BLaER1 (cell line): ENCODE measurements at regions not wholly inside any gene's neighbourhood (a gene's known extent, or its start where the extent isn't known, plus 50 kb on each side); places are given as distances from the start of the nearest gene placed in this dataset.

Experiments used
- H3K27ac ChIP-seq: shearing (Covaris generic); formaldehyde crosslinking; 2 replicates; pipeline ENCODE4 v1.8.1; 2022
- H3K27me3 ChIP-seq: shearing (Covaris generic); formaldehyde crosslinking; 2 replicates; pipeline ENCODE4 v1.8.1; 2022
- H3K36me3 ChIP-seq: shearing (Covaris generic); formaldehyde crosslinking; 2 replicates; pipeline ENCODE4 v1.8.1; 2022
- H3K4me1 ChIP-seq: shearing (Covaris generic); formaldehyde crosslinking; 2 replicates; pipeline ENCODE4 v1.8.1; 2022
- H3K4me2 ChIP-seq: shearing (Covaris generic); formaldehyde crosslinking; 2 replicates; pipeline ENCODE4 v1.8.1; 2022
- H3K4me3 ChIP-seq: shearing (Covaris generic); formaldehyde crosslinking; 2 replicates; pipeline ENCODE4 v1.8.1; 2022
- H3K9ac ChIP-seq: shearing (Covaris generic); formaldehyde crosslinking; 2 replicates; pipeline ENCODE4 v1.8.1; 2022
- H3K9me3 ChIP-seq: shearing (Covaris generic); formaldehyde crosslinking; 2 replicates; pipeline ENCODE4 v1.8.1; 2022
- H4K20me1 ChIP-seq: shearing (Covaris generic); formaldehyde crosslinking; 2 replicates; pipeline ENCODE4 v1.8.1; 2022
- Cebpa-rat ChIP-seq: shearing (Covaris generic); IDR thresholded peaks from 2 replicates; pipeline ENCODE4 v1.8.1; 2022

DNA sequence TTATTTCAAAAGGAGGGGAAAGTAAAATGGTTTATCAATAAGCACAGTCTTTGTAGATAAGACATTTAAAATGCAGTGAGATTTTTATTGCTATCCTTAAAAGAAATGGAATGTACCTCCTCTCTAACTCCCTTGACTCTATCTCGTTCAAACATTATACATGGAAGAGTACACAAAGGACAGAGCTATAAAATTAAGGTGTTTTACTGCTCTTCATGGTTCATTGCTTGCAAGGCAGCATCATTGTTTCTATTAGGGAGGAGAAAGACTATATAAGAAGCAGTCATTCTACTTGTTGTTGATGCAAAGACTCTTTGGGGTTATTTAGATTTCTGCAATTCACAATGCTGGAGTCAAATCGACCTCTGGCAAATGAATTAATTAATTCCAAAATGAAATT lies 380.2 kb upstream of the NDST3 start:
- Histone ChIP-seq H3K4me2 (no peak overlapping the region), H3K9ac (no peak overlapping the region), H3K27ac (no peak overlapping the region), H3K36me3 (no peaks in the 10 kb centered on the region), H3K27me3 (no peaks in the 10 kb centered on the region), H3K9me3 (no peaks in the 10 kb centered on the region), H3K4me1 (no peaks in the 10 kb centered on the region), H4K20me1 (no peaks in the 10 kb centered on the region), H3K4me3 (no peak overlapping the region)
- TF ChIP-seq Cebpa-rat, result no peak

DNA sequence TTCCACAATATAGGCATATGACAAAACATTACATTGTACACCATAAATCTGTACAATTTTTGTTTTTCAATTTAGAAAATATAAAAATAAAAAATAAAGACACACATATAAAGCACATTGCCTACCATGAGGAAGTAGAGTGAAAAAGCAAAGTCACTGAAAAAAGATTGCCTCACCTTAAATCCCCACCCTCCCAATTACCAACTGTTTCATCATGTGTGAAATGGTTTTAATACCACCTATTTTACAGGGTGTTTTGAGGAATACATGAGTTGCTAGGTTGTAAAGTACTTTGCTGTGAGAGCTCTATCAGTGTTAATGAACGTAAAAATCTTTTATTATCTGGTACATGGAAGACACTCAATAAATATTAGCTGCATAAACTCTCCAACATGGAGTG lies 373.6 kb upstream of the NDST3 start:
- H3K4me1 ChIP-seq, result no peaks in the 10 kb centered on the region
- H3K4me2 ChIP-seq, result no peak overlapping the region
- H3K27me3 ChIP-seq, result no peaks in the 10 kb centered on the region
- H3K27ac ChIP-seq, result no peak overlapping the region
- no peak overlapping the region for H3K4me3 ChIP-seq
- H3K36me3 ChIP-seq, result no peaks in the 10 kb centered on the region
- H3K9me3 ChIP-seq, result no peaks in the 10 kb centered on the region
- H4K20me1 ChIP-seq, result no peaks in the 10 kb centered on the region
- TF ChIP-seq Cebpa-rat, result no peak
- no peak overlapping the region for H3K9ac ChIP-seq

DNA sequence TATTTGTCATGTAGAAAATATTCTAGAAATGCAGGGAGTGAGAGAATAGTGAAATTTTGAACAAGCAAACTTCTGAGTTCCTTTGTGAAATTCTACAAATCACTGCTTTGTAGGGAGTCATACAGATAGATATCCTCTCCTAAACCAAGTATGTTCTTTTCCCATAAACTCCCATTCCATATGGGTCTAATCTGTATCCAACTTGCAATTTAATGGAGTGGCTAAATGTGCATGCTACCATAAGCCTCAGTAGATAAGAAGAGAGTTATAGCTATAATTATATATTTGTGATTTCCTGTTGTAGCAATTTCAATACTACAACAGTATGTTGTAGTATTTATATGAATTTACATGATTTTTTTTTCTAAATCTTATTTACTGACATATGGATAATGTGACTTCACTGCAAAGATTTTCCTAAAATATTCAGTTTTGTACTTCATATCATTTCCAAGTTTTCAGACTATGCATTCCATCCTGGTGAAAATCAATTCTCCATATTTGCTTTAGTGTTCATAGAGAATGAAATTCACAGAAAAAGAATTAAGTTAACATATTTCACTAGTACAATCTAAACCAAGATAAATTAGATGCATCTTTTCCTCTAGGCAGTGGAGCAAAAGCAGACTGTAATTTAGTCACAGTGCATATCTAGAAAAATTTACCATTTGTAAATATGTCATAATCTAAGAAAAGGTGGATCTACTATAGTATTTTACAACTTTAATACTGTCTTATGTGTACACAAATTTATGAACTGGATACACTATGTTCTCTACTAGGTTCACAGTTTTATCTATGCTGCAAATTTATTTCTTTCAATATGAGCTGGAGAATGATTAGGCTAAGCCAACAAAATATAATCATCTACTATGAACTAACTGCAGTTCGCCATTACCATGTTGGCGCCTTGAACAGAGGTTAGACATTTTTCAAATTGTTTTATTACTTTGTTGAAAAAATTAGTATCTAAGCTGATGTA lies 372.9 kb upstream of the NDST3 start:
- no peaks in the 10 kb centered on the region for H4K20me1 ChIP-seq
- H3K27ac ChIP-seq, result no peak overlapping the region
- no peak for TF ChIP-seq Cebpa-rat
- no peaks in the 10 kb centered on the region for H3K4me1 ChIP-seq
- no peak overlapping the region for H3K4me2 ChIP-seq
- no peak overlapping the region for H3K9ac ChIP-seq
- no peaks in the 10 kb centered on the region for H3K36me3 ChIP-seq
- no peak overlapping the region for H3K4me3 ChIP-seq
- H3K27me3 ChIP-seq, result no peaks in the 10 kb centered on the region
- no peaks in the 10 kb centered on the region for H3K9me3 ChIP-seq

DNA sequence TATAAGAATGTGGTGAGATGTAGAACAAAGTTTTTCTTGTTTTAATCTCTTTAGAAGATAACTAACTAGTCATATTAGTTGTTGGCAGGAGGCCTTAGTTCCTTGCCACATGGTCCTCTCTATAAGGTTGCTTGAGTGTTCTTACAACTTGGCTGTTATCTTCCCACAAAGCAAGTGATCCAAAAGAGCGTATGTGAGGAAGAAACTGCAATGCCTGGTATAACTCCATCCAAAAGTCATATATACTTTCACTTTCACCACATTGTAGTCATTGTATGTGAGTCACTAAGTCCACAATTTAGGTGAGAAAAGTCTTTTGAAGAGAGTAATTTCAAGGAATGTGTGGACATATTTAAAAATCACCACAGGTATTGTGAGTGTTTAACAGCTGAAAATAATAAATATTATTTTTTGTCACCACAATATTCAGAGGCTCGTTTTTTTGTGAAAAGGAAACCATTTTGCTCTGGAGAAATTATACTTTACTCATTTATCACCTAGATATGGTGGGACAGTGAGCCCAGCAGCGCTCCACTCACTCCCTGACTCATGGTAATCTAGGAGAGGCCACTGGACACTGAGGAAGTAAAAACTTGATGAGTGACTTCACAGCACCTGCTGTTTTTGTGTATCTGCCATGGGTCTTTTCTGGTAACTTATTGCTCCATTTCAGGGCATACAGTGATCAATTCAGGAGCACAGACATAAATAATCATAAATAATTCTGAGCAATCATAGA lies 369.4 kb upstream of the NDST3 start:
- Histone ChIP-seq H3K9ac (no peak overlapping the region), H3K4me1 (no peaks in the 10 kb centered on the region), H3K4me2 (no peak overlapping the region), H3K27me3 (no peaks in the 10 kb centered on the region), H3K9me3 (no peaks in the 10 kb centered on the region), H4K20me1 (no peaks in the 10 kb centered on the region), H3K4me3 (no peak overlapping the region), H3K36me3 (no peaks in the 10 kb centered on the region), H3K27ac (no peak overlapping the region)
- no peak for TF ChIP-seq Cebpa-rat

DNA sequence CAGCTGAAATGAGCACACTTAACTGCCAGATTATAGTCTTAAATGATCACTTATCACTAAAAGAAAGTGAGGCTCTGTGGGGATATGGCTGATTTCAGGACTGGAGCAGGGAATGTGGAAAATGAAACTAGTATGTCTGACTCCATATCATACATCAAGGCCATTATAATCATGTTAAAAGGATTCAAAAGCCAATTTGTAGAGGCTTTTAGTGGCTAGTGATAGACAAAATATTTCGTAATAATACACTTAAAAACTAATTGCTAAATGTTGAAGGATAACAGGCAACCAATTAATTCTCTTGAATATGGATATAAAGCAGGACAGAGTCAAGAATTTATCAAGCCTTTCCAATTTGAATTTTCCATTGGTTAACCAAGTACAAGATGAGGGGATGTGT lies 358.1 kb upstream of the NDST3 start:
- H3K4me3 ChIP-seq, result no peak overlapping the region
- no peaks in the 10 kb centered on the region for H3K4me1 ChIP-seq
- no peaks in the 10 kb centered on the region for H3K36me3 ChIP-seq
- H4K20me1 ChIP-seq, result no peaks in the 10 kb centered on the region
- H3K27ac ChIP-seq, result no peak overlapping the region
- H3K9ac ChIP-seq, result no peak overlapping the region
- H3K4me2 ChIP-seq, result no peak overlapping the region
- no peak for TF ChIP-seq Cebpa-rat
- no peaks in the 10 kb centered on the region for H3K9me3 ChIP-seq
- no peaks in the 10 kb centered on the region for H3K27me3 ChIP-seq

DNA sequence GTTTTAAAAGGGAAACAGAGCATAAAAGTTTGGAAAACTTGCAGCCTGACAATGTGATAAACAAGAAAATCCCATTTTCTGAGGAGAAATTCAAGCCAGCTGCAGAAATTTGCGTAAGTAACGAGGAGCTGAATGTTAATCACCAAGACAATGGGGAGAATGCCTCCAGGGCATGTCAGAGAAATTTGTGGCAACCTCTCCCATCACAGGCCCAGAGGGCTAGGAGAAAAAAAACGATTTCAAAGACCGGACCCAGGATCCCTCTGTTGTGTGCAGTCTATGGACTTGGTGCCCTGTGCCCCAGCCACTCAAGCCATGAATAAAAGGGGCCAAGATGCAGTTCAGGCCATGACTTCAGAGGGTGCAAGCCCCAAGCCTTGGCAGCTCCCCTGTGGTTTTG lies 355.4 kb upstream of the NDST3 start:
- no peaks in the 10 kb centered on the region for H4K20me1 ChIP-seq
- H3K4me1 ChIP-seq, result no peaks in the 10 kb centered on the region
- no peak overlapping the region for H3K27ac ChIP-seq
- H3K27me3 ChIP-seq, result no peaks in the 10 kb centered on the region
- H3K4me3 ChIP-seq, result no peak overlapping the region
- no peak overlapping the region for H3K4me2 ChIP-seq
- H3K9ac ChIP-seq, result no peak overlapping the region
- no peak for TF ChIP-seq Cebpa-rat
- no peaks in the 10 kb centered on the region for H3K36me3 ChIP-seq
- H3K9me3 ChIP-seq, result no peaks in the 10 kb centered on the region

DNA sequence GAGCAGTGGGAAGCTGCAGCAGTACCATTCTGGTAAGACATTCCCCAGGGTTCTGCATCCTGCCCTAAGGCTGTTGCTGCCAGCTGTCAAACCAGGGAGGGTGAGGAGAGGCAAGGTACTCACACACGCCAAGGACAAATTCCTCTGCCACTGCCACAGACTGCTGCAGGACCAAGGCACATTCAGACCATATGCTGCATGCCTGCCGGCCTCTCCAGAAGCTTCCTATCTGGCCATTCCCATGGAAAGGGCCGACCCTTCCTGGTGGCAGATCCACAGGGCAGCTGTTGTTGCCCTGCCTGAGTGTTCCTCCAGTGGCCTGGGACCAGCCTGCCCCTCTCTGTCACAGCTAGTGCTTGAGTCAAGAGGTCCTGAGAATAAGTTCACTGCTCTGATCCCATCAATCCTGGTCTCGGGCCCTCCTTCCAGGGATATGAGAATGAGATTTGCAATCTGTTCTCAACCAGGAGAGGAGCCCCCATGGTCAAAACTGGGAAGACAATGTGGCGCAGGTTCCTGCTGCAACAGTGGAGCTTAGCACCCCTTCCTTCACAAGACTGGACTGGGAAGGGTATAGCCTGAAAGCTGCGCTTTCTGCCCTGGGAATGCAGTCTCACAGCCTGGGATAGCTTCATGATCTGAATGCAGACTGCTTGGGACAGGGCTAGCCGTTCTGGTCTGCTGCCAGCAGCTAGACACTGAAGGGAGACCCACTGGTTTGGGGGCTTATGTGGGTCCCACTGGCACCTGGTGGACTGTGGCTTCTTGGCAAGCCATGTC lies 342.5 kb upstream of the NDST3 start:
- no peak for TF ChIP-seq Cebpa-rat
- no peaks in the 10 kb centered on the region for H3K4me1 ChIP-seq

DNA sequence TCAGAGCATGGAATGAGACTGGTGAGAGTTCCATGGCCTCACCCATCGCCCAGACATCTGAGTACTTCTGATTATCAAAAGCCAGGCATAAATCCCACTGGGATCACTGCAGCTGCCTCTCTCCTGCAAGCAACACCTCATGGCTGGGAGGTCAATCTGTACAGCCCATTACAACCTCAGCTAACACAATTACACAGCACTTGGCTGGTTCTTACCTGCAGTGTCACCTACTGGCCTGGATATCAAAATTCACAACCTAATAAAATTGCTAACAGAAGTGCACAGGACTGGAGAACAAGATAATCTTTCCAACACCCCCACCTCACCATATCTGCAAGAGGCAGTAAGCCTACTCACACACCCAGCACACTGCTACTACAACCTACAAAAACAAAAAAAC lies 341.7 kb upstream of the NDST3 start:
- H3K27ac ChIP-seq, result no peak overlapping the region
- H3K4me1 ChIP-seq, result no peaks in the 10 kb centered on the region
- H3K4me3 ChIP-seq, result no peak overlapping the region
- H3K27me3 ChIP-seq, result no peaks in the 10 kb centered on the region
- H4K20me1 ChIP-seq, result no peaks in the 10 kb centered on the region
- no peaks in the 10 kb centered on the region for H3K9me3 ChIP-seq
- no peaks in the 10 kb centered on the region for H3K36me3 ChIP-seq
- H3K4me2 ChIP-seq, result no peak overlapping the region
- TF ChIP-seq Cebpa-rat, result no peak
- no peak overlapping the region for H3K9ac ChIP-seq

More for the DNA sequence above, 342.5 kb upstream of the NDST3 start:
- H3K27ac ChIP-seq, result no peak overlapping the region
- H3K27me3 ChIP-seq, result no peaks in the 10 kb centered on the region
- no peaks in the 10 kb centered on the region for H4K20me1 ChIP-seq
- no peak overlapping the region for H3K4me3 ChIP-seq
- no peaks in the 10 kb centered on the region for H3K9me3 ChIP-seq
- H3K9ac ChIP-seq, result no peak overlapping the region
- H3K36me3 ChIP-seq, result no peaks in the 10 kb centered on the region
- H3K4me2 ChIP-seq, result no peak overlapping the region

DNA sequence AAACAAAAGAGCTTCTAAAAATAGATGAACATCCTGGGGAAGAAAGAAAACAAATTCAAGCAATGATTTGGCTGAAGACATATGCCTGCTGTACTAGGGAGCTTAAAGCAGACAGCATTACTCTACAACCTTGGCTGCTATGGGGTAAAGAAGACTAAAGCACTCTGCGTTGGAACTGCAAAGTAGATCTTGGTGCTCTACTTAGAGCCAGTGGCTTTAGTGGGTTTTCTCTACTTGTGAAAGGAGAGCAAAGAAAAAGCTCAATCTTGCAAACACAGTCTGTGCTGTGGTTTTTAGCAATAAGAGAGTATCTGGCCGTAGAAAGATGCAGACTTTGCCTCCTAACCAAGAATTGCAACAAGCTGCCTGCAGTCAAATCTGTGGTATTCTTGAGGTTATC lies 334.7 kb upstream of the NDST3 start:
- TF ChIP-seq Cebpa-rat, result no peak
- H3K9me3 ChIP-seq, result no peaks in the 10 kb centered on the region
- no peaks in the 10 kb centered on the region for H3K4me1 ChIP-seq
- no peaks in the 10 kb centered on the region for H4K20me1 ChIP-seq
- H3K27me3 ChIP-seq, result no peaks in the 10 kb centered on the region
- H3K4me2 ChIP-seq, result no peak overlapping the region
- H3K9ac ChIP-seq, result no peak overlapping the region
- no peaks in the 10 kb centered on the region for H3K36me3 ChIP-seq
- H3K27ac ChIP-seq, result no peak overlapping the region
- H3K4me3 ChIP-seq, result no peak overlapping the region
